ENCODE measurements at regions not wholly inside any gene's neighbourhood (a gene's known extent, or its start where the extent isn't known, plus 50 kb on each side); places are given as distances from the start of the nearest gene placed in this dataset.

GRCh38 chr2:191617575-191617974, 60.4 kb upstream of the NABP1 start:
- peak; percentile 81 to 86 for DNase-seq

- DNase-seq: no peak
These were observed 59.7 kb upstream of the NABP1 start for GRCh38 chr2:191618046-191618780.

GRCh38 chr2:191618786-191619185, 59.1 kb upstream of the NABP1 start:
- DNase-seq: no peak

DNA sequence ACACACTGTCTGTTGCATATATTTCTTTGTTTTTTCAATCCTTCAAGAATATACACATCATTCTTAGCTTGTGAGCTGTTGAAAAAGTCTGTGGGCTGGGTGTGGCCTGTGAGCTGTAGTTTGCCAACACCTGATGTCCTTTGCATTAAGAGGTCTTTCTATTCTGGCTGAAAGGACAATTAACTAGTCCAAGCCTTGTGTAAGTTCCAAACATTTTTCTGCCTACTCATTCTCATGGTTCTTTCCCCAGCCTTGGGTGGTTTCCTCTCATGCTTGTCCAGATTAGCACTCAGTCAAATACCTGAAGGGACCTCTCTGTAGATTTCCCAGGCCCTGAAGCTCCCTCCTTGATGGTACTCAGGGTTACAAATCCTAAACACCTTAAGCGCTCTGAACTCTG, 57.8 kb upstream of the NABP1 start:
- DNase-seq: no peak

DNA sequence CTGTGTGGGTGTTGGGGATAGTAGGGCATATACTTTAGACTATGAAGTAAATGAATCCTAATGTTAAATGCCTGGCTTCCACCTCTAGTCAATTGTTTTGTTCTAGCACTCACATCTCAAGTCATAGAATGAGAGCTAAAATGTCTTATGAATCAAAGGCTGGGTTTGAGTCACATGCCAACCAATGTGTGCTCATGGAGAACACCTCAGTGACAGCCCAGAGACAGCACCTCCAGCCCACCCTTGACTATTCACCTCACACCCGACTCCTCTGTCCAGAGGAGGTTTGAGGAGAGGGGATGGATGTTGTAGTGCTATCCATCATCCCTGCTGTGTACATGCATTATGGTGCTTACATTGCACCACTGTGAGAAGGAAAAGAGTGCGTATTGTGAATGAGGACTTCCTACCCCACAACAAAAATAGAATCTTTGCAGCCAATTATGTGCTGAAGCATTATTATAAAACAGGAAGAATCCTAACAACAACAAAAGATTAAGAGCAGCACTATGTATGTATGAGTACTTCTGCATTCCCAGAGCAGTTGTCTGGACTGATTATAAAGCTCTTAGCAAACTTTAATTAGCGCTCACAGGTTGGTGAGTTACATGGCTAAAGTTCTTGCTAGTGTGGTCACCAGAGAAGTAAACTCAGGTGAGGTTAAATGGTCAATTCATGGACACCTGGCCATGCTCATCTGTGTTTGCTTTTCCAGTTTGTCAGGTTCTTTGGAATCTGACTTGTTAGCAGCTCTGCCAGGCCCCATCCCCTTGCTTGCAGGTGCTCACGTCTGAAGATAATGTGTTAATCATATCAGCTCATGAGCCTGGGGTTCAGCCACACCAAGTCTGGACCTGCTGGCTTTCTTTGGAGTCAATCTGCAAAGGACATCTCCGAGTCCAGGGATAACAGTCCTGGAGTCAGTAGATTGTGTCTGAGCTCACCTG, 55.3 kb upstream of the NABP1 start:
- no peak for DNase-seq

- DNase-seq: peak; percentile 86 to 88
These were observed 52.9 kb upstream of the NABP1 start for GRCh38 chr2:191625016-191625415.

GRCh38 chr2:191625446-191625845, 52.5 kb upstream of the NABP1 start:
- no peak for DNase-seq

DNA sequence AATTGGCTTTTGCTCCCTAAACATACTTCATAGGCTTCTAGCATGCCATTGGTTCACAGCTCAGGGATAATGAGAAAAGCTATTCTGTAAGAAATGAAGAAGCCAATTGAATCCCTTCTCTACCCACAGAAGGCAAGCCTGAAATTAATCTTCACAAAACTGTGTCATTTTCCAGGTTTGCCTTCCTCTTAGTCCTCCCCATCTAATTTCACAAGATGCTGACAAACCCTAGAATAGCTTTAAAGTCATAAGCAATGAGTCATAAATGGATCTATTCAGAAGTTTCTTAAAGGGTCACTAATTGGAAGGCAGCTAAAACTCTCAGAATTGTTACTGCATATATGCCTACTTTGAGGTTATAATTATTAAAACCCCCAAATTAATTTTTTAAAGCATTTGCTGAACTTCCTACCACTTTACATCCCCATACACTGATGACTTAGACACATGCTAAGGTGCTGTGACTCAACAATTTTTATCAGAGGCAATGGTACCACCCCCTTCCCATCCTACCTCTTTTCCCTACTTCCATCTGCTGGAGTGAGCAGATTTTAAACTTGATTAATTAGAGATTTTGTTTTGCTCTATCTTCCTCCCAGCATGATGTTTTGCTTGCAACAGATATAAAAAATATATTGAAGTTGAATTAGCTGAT, 51.3 kb upstream of the NABP1 start:
- no peak for DNase-seq

GRCh38 chr2:191627518-191627917, 50.4 kb upstream of the NABP1 start:
- no peak for DNase-seq

Data from CD4-positive, alpha-beta T cell treated with Interleukin-1 beta for 1 hour (primary cell).